Aorta (tissue), 5 donors: ENCODE measurements at regions not wholly inside any gene's neighbourhood (a gene's known extent, or its start where the extent isn't known, plus 50 kb on each side); places are given as distances from the start of the nearest gene placed in this dataset.

ENCODE experiments used
- ATAC-seq: fragments of 200-7000 bp; cut with Tn5 transposase; one replicate; pipeline ENCODE4 v1.9.1; 2022; ENCODE audit warnings: moderate library complexity; ENCODE audit not compliant: low FRiP score
- DNase-seq, 2 donors: peaks; one replicate each; pipeline ENCODE4 v3.0.0-alpha.2; 2020
- H3K27ac ChIP-seq, 2 donors: one replicate each; pipeline ENCODE4 v1.5.1; 2013; ENCODE audit warnings: low read length in 2 of 2, mild to moderate bottlenecking in 2 of 2, moderate library complexity in 2 of 2, control low read depth in 1 of 2, inconsistent platforms in 1 of 2, low read depth in 1 of 2
- H3K27me3 ChIP-seq, 2 donors: one replicate each; pipeline ENCODE4 v1.6.1; 2013; ENCODE audit warnings: control low read depth in 1 of 2, low read length in 1 of 2, mild to moderate bottlenecking in 1 of 2, moderate library complexity in 1 of 2; ENCODE audit not compliant: insufficient read depth in 2 of 2, control insufficient read depth in 1 of 2
- H3K36me3 ChIP-seq, 2 donors: one replicate each; pipeline ENCODE4 v1.6.1; 2013; ENCODE audit warnings: control low read depth in 1 of 2, low read length in 1 of 2, mild to moderate bottlenecking in 1 of 2; ENCODE audit not compliant: insufficient read depth in 2 of 2, control insufficient read depth in 1 of 2
- H3K4me1 ChIP-seq, 2 donors: one replicate each; pipeline ENCODE4 v1.6.1; 2013; ENCODE audit warnings: low read length in 2 of 2, control low read depth in 1 of 2, mild to moderate bottlenecking in 1 of 2, moderate library complexity in 1 of 2; ENCODE audit not compliant: insufficient read depth in 2 of 2, control insufficient read depth in 1 of 2
- H3K4me3 ChIP-seq, 2 donors: one replicate each; pipeline ENCODE4 v1.5.1; 2013; ENCODE audit warnings: low read length in 2 of 2, control low read depth in 1 of 2, mild to moderate bottlenecking in 1 of 2
- H3K9me3 ChIP-seq: one replicate; pipeline ENCODE4 v1.6.1; 2013; ENCODE audit warnings: mild to moderate bottlenecking, low read length; ENCODE audit not compliant: control insufficient read depth
- WGBS, 2 donors: extraction: QIAGEN DNeasy Blood & Tissue Kit; methylation state at CpG; one replicate each; pipeline ENCODE4 v1.1.7; 2013; 5-methylcytosine and 5-hydroxymethylcytosine counted together
- intact Hi-C, 2 donors: fragments of 100-400 bp; cut with DNase I; formaldehyde crosslinking; loops; one replicate each; pipeline versions ENCODE4 v1.14.2 to v1.15.0; 2022
- donor health status: healthy with polysubstance abuse.
- donor health status: Bipolar disorder and iron deficiency.
- donor health status: DM: no; HTN: no; CAD: no.
- donor health status: DM: no; HTN: no; CAD: no.
- donor health status: DM: yes; HTN: yes; CAD: no.

- Histone ChIP-seq H3K4me1 (no peaks in the 10 kb centered on the region), H3K36me3 (no peaks in the 10 kb centered on the region), H3K27ac (no peak overlapping the region), H3K9me3 (no peaks in the 10 kb centered on the region), H3K27me3 (no peaks in the 10 kb centered on the region), H3K4me3 (no peak overlapping the region)
- intact Hi-C loops, result no loop called here
- ATAC-seq (peak; percentile 45), DNase-seq (peak in 1 of 2 donors; percentile 62)
- 97% methylated on average over 41 of the region's 41 CpGs for WGBS, 2 donors
Observed at GRCh38 chr11:23404225-23405160, 544.2 kb upstream of the CCDC179 start.

GRCh38 chr11:23405350-23405937 is 545.2 kb upstream of the CCDC179 start:
- Histone ChIP-seq H3K27me3 (no peaks in the 10 kb centered on the region), H3K4me3 (no peak overlapping the region), H3K36me3 (no peaks in the 10 kb centered on the region), H3K9me3 (no peaks in the 10 kb centered on the region), H3K27ac (no peak overlapping the region), H3K4me1 (no peaks in the 10 kb centered on the region)
- peak in 1 of 2 donors; percentile 56 for DNase-seq
- intact Hi-C loops, result no loop called here
- WGBS, 2 donors, result 96 to 98% methylated on average over 33 of the region's 33 CpGs
- peak; percentile 26 for ATAC-seq

DNA sequence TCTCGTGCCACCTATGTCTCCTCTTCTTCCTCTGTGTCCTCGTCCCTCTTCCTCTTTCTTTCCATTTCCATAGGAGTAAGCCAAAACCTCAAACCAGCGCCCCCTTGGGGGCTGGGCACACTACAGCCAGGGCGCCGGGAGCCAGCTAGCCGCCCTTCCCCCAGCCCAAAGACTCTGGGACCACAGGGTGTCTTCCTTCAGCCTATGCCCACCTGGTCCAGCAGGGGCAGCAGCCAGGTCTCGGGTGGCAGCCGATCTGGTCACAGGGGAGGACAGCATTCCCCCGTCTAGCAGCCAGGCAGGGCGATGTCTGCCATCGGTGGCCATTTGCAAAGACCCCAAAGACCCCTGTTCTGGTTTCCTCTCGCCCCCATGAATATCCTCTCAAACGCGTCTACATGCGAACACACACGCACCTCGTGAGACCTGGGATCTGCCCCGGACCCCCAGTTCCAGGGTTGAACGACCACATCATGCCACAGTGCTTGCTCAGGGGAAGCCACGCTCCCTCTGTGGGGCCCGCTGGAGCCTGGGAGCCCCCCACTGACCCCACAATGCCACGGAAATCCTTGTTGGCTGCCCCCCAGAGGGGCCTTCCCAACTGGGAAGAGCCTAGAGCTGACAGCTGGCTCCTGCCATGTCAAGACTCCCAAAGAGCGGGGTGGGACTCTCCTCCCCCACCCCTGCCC is 546.0 kb upstream of the CCDC179 start:
- no peak overlapping the region for H3K4me3 ChIP-seq
- intact Hi-C loops, result no loop called here
- peak in 1 of 2 donors; percentile 65 for DNase-seq

DNA sequence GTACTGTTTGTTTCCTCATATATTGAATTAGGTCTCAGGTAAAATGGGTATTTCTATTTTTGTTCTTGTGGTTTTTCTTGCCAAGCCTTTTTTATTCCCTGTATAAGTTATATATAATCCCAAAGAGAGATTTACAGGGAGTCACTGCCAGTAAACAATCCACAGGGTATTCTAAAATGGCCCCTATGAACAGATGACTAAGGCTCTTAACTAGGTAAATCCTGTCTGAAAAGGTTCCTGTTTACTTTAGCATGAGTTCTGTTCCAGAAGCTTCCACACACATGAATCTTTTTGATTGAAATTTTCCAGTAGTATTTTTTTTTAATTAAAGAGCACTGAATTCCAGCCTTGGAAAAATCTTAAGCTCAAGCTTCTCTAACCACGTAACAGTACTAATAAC is 552.8 kb upstream of the CCDC179 start:
- Histone ChIP-seq H3K27me3 (no peaks in the 10 kb centered on the region), H3K4me1 (no peaks in the 10 kb centered on the region), H3K27ac (no peak overlapping the region), H3K4me3 (no peak overlapping the region), H3K36me3 (no peaks in the 10 kb centered on the region), H3K9me3 (no peaks in the 10 kb centered on the region)
- ATAC-seq (no peak), DNase-seq (no peak)
- WGBS, 2 donors, result 65 to 83% methylated on average over 1 of the region's 1 CpG
- intact Hi-C loops, result no loop called here

More for the DNA sequence above, 546.0 kb upstream of the CCDC179 start:
- no peaks in the 10 kb centered on the region for H3K36me3 ChIP-seq
- no peaks in the 10 kb centered on the region for H3K4me1 ChIP-seq
- H3K9me3 ChIP-seq, result no peaks in the 10 kb centered on the region
- 92 to 94% methylated on average over 23 of the region's 23 CpGs for WGBS, 2 donors
- H3K27me3 ChIP-seq, result no peaks in the 10 kb centered on the region
- no peak for ATAC-seq
- no peak overlapping the region for H3K27ac ChIP-seq

DNA sequence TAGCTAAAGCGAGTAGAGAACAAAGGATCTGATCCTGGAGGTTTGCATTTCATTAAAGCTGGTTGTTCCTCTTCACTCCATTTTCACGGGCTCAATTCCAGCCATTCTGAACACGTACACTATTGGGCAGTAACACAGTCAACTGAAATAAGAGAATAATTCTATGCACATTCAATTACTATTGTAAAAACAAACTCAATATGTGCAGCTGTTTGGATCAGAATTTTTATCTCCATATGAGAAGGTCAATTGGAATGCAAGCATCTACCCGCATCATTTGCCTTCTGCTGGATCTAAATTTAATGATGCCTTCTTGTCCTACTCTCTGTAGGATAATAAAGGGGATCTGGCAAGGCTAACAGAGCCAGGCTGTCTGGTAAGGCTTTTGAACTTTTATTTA is 562.8 kb upstream of the CCDC179 start:
- no peaks in the 10 kb centered on the region for H3K9me3 ChIP-seq

DNA sequence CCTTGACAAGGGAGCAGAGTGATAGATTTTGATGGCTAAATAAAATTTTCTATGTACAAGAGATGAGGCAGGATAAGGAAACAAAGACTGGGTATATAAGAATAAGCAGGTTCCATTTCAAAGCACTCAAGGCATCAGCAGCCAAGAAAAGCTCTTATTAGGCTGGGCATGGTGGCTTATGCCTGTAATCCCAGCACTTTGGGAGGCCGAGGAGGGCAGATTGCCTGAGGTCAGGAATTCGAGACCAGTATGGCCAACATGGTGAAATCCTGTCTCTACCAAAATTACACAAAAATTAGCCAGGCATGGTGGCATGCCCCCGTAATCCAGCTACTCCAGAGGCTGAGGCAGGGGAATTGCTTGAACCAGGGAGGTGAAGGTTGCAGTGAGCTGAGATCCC is 563.4 kb upstream of the CCDC179 start:
- no peaks in the 10 kb centered on the region for H3K4me1 ChIP-seq
- WGBS, 2 donors, result 85 to 92% methylated on average over 3 of the region's 3 CpGs
- intact Hi-C loops, result no loop called here

More for the DNA sequence above, 562.8 kb upstream of the CCDC179 start:
- no peak for DNase-seq
- WGBS, 2 donors, result 85 to 90% methylated on average over 4 of the region's 4 CpGs
- Histone ChIP-seq H3K27me3 (no peaks in the 10 kb centered on the region), H3K4me3 (no peak overlapping the region), H3K27ac (no peak overlapping the region), H3K4me1 (no peaks in the 10 kb centered on the region), H3K36me3 (no peaks in the 10 kb centered on the region)
- intact Hi-C loops, result no loop called here
- no peak for ATAC-seq

GRCh38 chr11:23425381-23425780 is 565.1 kb upstream of the CCDC179 start:
- no peaks in the 10 kb centered on the region for H3K36me3 ChIP-seq
- no peaks in the 10 kb centered on the region for H3K4me1 ChIP-seq
- no peak overlapping the region for H3K4me3 ChIP-seq
- intact Hi-C loops, result no loop called here
- ATAC-seq (no peak), DNase-seq (no peak)
- no peak overlapping the region for H3K27ac ChIP-seq
- no peaks in the 10 kb centered on the region for H3K9me3 ChIP-seq
- no peaks in the 10 kb centered on the region for H3K27me3 ChIP-seq
- 87 to 95% methylated on average over 2 of the region's 2 CpGs for WGBS, 2 donors

More for the DNA sequence above, 563.4 kb upstream of the CCDC179 start:
- ATAC-seq (no peak), DNase-seq (no peak)
- no peak overlapping the region for H3K4me3 ChIP-seq
- H3K9me3 ChIP-seq, result no peaks in the 10 kb centered on the region
- H3K36me3 ChIP-seq, result no peaks in the 10 kb centered on the region
- H3K27me3 ChIP-seq, result no peaks in the 10 kb centered on the region
- no peak overlapping the region for H3K27ac ChIP-seq

- no peaks in the 10 kb centered on the region for H3K4me1 ChIP-seq
- no peaks in the 10 kb centered on the region for H3K36me3 ChIP-seq
- WGBS, 2 donors, result 82 to 85% methylated on average over 3 of the region's 3 CpGs
- no peak overlapping the region for H3K27ac ChIP-seq
- no peaks in the 10 kb centered on the region for H3K27me3 ChIP-seq
- H3K4me3 ChIP-seq, result no peak overlapping the region
- intact Hi-C loops, result no loop called here
- no peaks in the 10 kb centered on the region for H3K9me3 ChIP-seq
- no peak for DNase-seq
- no peak for ATAC-seq
Observed at GRCh38 chr11:23429569-23429968, 569.3 kb upstream of the CCDC179 start.
